ENCODE measurements at regions not wholly inside any gene's neighbourhood (a gene's known extent, or its start where the extent isn't known, plus 50 kb on each side); places are given as distances from the start of the nearest gene placed in this dataset.

- H3K27ac ChIP-seq, result no peak overlapping the region
- DNase-seq (no peak), ATAC-seq (no peak)
- TF ChIP-seq POLR2A (IDR thresholded peaks at IDR 0.05) (no peak), CTCF (IDR thresholded peaks at IDR 0.05 in 4 of 5, conservative IDR thresholded peaks at IDR 0.05 in 1 of 5) (no peak)
- no peaks in the 10 kb centered on the region for H3K9me3 ChIP-seq
- in situ Hi-C loops (cut with MboI; ENCODE audit: low sequenced_read_pairs in 4 of 4) (no loop called here), intact Hi-C loops (cut with DNase I; ENCODE audit: low total_unique reads) (no loop called here)
- no peaks in the 10 kb centered on the region for H3K36me3 ChIP-seq
- peaks cover 2 to 6% (median 5%) of the 10 kb centered on the region in 3 donors for H3K27me3 ChIP-seq
- no peaks in the 10 kb centered on the region for H3K4me1 ChIP-seq
- no peak overlapping the region for H3K4me3 ChIP-seq
Observed at GRCh38 chr2:3040066-3040428, 337.6 kb downstream of the EIPR1 start.

- in situ Hi-C loops (cut with MboI; ENCODE audit: low sequenced_read_pairs in 4 of 4) (no loop called here), intact Hi-C loops (cut with DNase I; ENCODE audit: low total_unique reads) (no loop called here)
- Histone ChIP-seq H3K27me3 (peaks cover 2 to 6% (median 5%) of the 10 kb centered on the region in 3 donors), H3K9me3 (no peaks in the 10 kb centered on the region), H3K36me3 (no peaks in the 10 kb centered on the region), H3K27ac (no peak overlapping the region), H3K4me3 (no peak overlapping the region), H3K4me1 (no peaks in the 10 kb centered on the region)
- no peak for TF ChIP-seq CTCF (IDR thresholded peaks at IDR 0.05 in 4 of 5, conservative IDR thresholded peaks at IDR 0.05 in 1 of 5)
- no peak for TF ChIP-seq POLR2A (IDR thresholded peaks at IDR 0.05)
- ATAC-seq, result no peak
- DNase-seq, result no peak
Observed at GRCh38 chr2:3039188-3040065, 338.2 kb downstream of the EIPR1 start.

GRCh38 chr2:3038636-3039035 is 339.0 kb downstream of the EIPR1 start:
- no peaks in the 10 kb centered on the region for H3K36me3 ChIP-seq
- in situ Hi-C loops (cut with MboI; ENCODE audit: low sequenced_read_pairs in 4 of 4) (no loop called here), intact Hi-C loops (cut with DNase I; ENCODE audit: low total_unique reads) (no loop called here)
- H3K4me1 ChIP-seq, result no peaks in the 10 kb centered on the region
- H3K27ac ChIP-seq, result no peak overlapping the region
- H3K9me3 ChIP-seq, result no peaks in the 10 kb centered on the region
- H3K27me3 ChIP-seq, result peaks cover 2 to 6% (median 5%) of the 10 kb centered on the region in 3 donors
- H3K4me3 ChIP-seq, result no peak overlapping the region
- no peak for DNase-seq
- TF ChIP-seq CTCF (IDR thresholded peaks at IDR 0.05 in 4 of 5, conservative IDR thresholded peaks at IDR 0.05 in 1 of 5) (no peak), POLR2A (IDR thresholded peaks at IDR 0.05) (no peak)
- ATAC-seq, result no peak

- intact Hi-C loops (cut with DNase I; ENCODE audit: low total_unique reads), result no loop called here
Observed at GRCh38 chr2:3037196-3038194, 340.1 kb downstream of the EIPR1 start.

More at GRCh38 chr2:3037196-3038194, 340.1 kb downstream of the EIPR1 start:
- Histone ChIP-seq H3K36me3 (no peaks in the 10 kb centered on the region), H3K9me3 (no peaks in the 10 kb centered on the region), H3K27me3 (peaks cover 2 to 3% (median 3%) of the 10 kb centered on the region in 3 donors), H3K4me1 (no peaks in the 10 kb centered on the region), H3K4me3 (no peak overlapping the region), H3K27ac (no peak overlapping the region)
- DNase-seq, result no peak
- in situ Hi-C loops (cut with MboI; ENCODE audit: low sequenced_read_pairs in 4 of 4), result no loop called here
- TF ChIP-seq CTCF (IDR thresholded peaks at IDR 0.05 in 4 of 5, conservative IDR thresholded peaks at IDR 0.05 in 1 of 5) (no peak), POLR2A (IDR thresholded peaks at IDR 0.05) (no peak)
- ATAC-seq, result no peak

Data from gastrocnemius medialis (tissue), 4 donors.